Aorta (tissue), 5 donors: ENCODE measurements at regions not wholly inside any gene's neighbourhood (a gene's known extent, or its start where the extent isn't known, plus 50 kb on each side); places are given as distances from the start of the nearest gene placed in this dataset.

ENCODE experiments used
- ATAC-seq: fragments of 200-7000 bp; cut with Tn5 transposase; one replicate; pipeline ENCODE4 v1.9.1; 2022; ENCODE audit warnings: moderate library complexity; ENCODE audit not compliant: low FRiP score
- DNase-seq, 2 donors: peaks; one replicate each; pipeline ENCODE4 v3.0.0-alpha.2; 2020
- H3K27ac ChIP-seq, 2 donors: one replicate each; pipeline ENCODE4 v1.5.1; 2013; ENCODE audit warnings: low read length in 2 of 2, mild to moderate bottlenecking in 2 of 2, moderate library complexity in 2 of 2, control low read depth in 1 of 2, inconsistent platforms in 1 of 2, low read depth in 1 of 2
- H3K27me3 ChIP-seq, 2 donors: one replicate each; pipeline ENCODE4 v1.6.1; 2013; ENCODE audit warnings: control low read depth in 1 of 2, low read length in 1 of 2, mild to moderate bottlenecking in 1 of 2, moderate library complexity in 1 of 2; ENCODE audit not compliant: insufficient read depth in 2 of 2, control insufficient read depth in 1 of 2
- H3K36me3 ChIP-seq, 2 donors: one replicate each; pipeline ENCODE4 v1.6.1; 2013; ENCODE audit warnings: control low read depth in 1 of 2, low read length in 1 of 2, mild to moderate bottlenecking in 1 of 2; ENCODE audit not compliant: insufficient read depth in 2 of 2, control insufficient read depth in 1 of 2
- H3K4me1 ChIP-seq, 2 donors: one replicate each; pipeline ENCODE4 v1.6.1; 2013; ENCODE audit warnings: low read length in 2 of 2, control low read depth in 1 of 2, mild to moderate bottlenecking in 1 of 2, moderate library complexity in 1 of 2; ENCODE audit not compliant: insufficient read depth in 2 of 2, control insufficient read depth in 1 of 2
- H3K4me3 ChIP-seq, 2 donors: one replicate each; pipeline ENCODE4 v1.5.1; 2013; ENCODE audit warnings: low read length in 2 of 2, control low read depth in 1 of 2, mild to moderate bottlenecking in 1 of 2
- H3K9me3 ChIP-seq: one replicate; pipeline ENCODE4 v1.6.1; 2013; ENCODE audit warnings: mild to moderate bottlenecking, low read length; ENCODE audit not compliant: control insufficient read depth
- WGBS, 2 donors: extraction: QIAGEN DNeasy Blood & Tissue Kit; methylation state at CpG; one replicate each; pipeline ENCODE4 v1.1.7; 2013; 5-methylcytosine and 5-hydroxymethylcytosine counted together
- intact Hi-C, 2 donors: fragments of 100-400 bp; cut with DNase I; formaldehyde crosslinking; loops; one replicate each; pipeline versions ENCODE4 v1.14.2 to v1.15.0; 2022
- donor health status: healthy with polysubstance abuse.
- donor health status: Bipolar disorder and iron deficiency.
- donor health status: DM: no; HTN: no; CAD: no.
- donor health status: DM: no; HTN: no; CAD: no.
- donor health status: DM: yes; HTN: yes; CAD: no.

- H3K9me3 ChIP-seq, result peaks cover 8% of the 10 kb centered on the region
- no peaks in the 10 kb centered on the region for H3K4me1 ChIP-seq
- no peak overlapping the region for H3K4me3 ChIP-seq
- DNase-seq (no peak), ATAC-seq (no peak)
- whole genome bisulfite sequencing, 2 donors, result 70 to 71% methylated on average over 5 of the region's 5 CpGs
- H3K36me3 ChIP-seq, result no peaks in the 10 kb centered on the region
- H3K27ac ChIP-seq, result no peak overlapping the region
- intact Hi-C loops, result no loop called here
- H3K27me3 ChIP-seq, result peaks cover 0 to 4% of the 10 kb centered on the region in 2 donors
Observed at GRCh38 chr10:2964632-2965296, 102.6 kb upstream of the PFKP start.

DNA sequence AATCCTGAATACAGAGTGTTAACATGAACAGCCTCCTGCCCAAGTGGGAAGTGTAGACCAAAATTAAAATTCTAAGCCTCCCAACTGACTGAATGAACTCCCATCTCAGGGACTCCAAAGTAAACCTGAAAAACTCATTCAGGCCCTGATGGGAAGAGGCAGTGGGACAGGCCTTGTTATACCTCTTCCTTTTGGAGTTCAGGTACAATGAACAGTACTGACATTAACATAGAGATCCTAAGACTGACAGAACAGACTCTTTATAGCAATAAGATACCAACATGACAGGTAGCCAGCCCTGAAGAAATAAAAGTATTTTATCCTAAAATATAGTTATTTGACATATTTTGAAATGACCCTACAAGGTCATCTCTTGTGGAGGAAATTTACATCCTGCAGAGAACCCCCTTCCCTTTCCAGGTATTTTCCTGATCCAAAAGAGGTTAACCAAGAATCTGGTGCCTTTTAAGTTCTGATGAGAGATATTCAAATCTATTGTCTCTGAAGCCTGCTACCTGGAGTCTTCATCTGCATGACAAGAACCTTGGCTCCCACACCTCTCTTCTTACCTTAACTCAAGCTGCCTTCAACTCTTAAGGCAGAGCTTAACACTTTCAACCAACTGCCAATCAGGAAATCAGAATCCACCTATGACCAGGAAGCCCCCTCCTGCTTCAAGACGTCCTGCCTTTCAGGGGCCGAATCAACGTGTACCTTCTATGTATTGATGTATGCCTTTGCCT is 103.3 kb upstream of the PFKP start:
- peaks cover 8% of the 10 kb centered on the region for H3K9me3 ChIP-seq
- H3K4me3 ChIP-seq, result no peak overlapping the region
- DNase-seq, result no peak
- intact Hi-C loops, result no loop called here
- H3K27ac ChIP-seq, result no peak overlapping the region
- H3K36me3 ChIP-seq, result no peaks in the 10 kb centered on the region
- peaks cover 0 to 4% of the 10 kb centered on the region in 2 donors for H3K27me3 ChIP-seq
- 19 to 27% methylated on average over 3 of the region's 3 CpGs for WGBS, 2 donors
- no peaks in the 10 kb centered on the region for H3K4me1 ChIP-seq
- ATAC-seq, result no peak

DNA sequence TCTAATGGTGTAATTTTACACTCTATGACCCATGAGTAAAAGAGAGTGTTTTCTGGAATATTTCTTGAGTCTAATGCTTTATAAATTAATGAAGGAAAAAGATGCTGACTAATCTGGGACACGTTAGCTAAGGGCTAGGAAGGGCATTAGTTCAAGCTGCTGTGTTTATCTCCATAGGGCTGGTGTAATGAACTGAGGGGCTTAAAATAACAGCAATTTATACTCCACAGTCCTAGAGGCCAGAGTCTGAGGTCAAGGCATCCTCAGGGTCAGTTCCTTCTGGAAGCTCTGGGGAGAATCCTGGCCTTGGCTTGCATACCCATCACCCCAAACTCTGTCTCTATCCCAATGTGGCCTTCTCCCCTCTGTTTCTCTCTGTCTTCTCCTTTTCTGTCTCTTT is 105.2 kb upstream of the PFKP start:
- peaks cover 8% of the 10 kb centered on the region for H3K9me3 ChIP-seq
- H3K27ac ChIP-seq, result no peak overlapping the region
- no peaks in the 10 kb centered on the region for H3K4me1 ChIP-seq
- ATAC-seq (no peak), DNase-seq (no peak)
- 43 to 48% methylated on average over 1 of the region's 1 CpG for WGBS, 2 donors
- intact Hi-C loops, result no loop called here
- no peaks in the 10 kb centered on the region for H3K36me3 ChIP-seq
- no peak overlapping the region for H3K4me3 ChIP-seq
- peaks cover 0 to 4% of the 10 kb centered on the region in 2 donors for H3K27me3 ChIP-seq

DNA sequence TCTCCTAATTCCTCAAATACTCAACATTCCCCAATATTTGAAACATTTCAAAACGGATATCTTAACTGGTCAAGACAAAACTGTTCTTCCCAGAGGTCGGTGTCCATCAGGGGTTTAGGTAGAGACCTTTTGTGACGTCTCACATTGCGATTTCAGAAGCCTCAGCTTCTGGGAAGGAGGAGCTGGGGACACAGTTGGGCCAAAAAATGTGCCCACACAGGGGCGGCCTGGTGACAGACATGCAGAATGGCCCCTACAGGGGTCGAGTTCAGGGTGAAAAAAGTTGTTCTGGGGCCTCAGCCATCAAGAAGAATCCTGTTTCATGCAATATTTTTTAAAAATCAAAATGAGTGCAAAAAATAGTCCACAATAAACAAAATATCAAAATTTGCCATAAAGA is 108.7 kb upstream of the PFKP start:
- Histone ChIP-seq H3K36me3 (no peaks in the 10 kb centered on the region), H3K27me3 (peaks cover 0 to 3% of the 10 kb centered on the region in 2 donors), H3K27ac (no peak overlapping the region), H3K4me1 (no peaks in the 10 kb centered on the region), H3K9me3 (peaks cover 8% of the 10 kb centered on the region), H3K4me3 (no peak overlapping the region)
- 55 to 62% methylated on average over 6 of the region's 6 CpGs for WGBS, 2 donors
- DNase-seq (no peak), ATAC-seq (no peak)
- intact Hi-C loops, result no loop called here

DNA sequence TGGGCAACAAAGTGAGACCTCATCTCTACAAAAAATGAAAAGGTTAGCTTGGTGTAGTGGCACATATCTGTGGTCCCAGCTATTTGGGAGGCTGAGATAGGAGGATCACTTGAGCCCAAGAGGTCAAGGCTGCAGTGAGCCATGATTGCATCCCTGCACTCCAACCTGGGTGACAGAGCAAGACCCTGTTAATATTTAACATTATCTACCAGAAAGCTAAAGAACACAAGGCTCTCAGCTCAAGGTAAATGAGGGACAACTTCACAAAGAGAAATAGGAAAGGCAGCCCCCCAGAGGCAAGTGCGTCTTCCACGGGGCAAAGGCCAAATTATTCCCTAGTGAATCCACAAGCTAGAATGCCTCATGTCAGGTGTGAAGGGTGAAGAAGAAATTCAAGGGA is 109.6 kb upstream of the PFKP start:
- intact Hi-C loops, result no loop called here
- ATAC-seq (no peak), DNase-seq (no peak)
- no peak overlapping the region for H3K4me3 ChIP-seq
- no peaks in the 10 kb centered on the region for H3K36me3 ChIP-seq
- H3K27me3 ChIP-seq, result peaks cover 0 to 3% of the 10 kb centered on the region in 2 donors
- H3K9me3 ChIP-seq, result peaks cover 6% of the 10 kb centered on the region
- 79 to 91% methylated on average over 2 of the region's 2 CpGs for WGBS, 2 donors
- no peaks in the 10 kb centered on the region for H3K4me1 ChIP-seq
- H3K27ac ChIP-seq, result no peak overlapping the region

- no peaks in the 10 kb centered on the region for H3K9me3 ChIP-seq
- no peak overlapping the region for H3K27ac ChIP-seq
- 62 to 78% methylated on average over 1 of the region's 1 CpG for WGBS, 2 donors
- intact Hi-C loops, result no loop called here
- no peaks in the 10 kb centered on the region for H3K36me3 ChIP-seq
- DNase-seq (no peak), ATAC-seq (no peak)
- no peak overlapping the region for H3K4me3 ChIP-seq
- H3K4me1 ChIP-seq, result no peaks in the 10 kb centered on the region
- H3K27me3 ChIP-seq, result no peaks in the 10 kb centered on the region
Observed at GRCh38 chr10:2955064-2955463, 112.3 kb upstream of the PFKP start.

DNA sequence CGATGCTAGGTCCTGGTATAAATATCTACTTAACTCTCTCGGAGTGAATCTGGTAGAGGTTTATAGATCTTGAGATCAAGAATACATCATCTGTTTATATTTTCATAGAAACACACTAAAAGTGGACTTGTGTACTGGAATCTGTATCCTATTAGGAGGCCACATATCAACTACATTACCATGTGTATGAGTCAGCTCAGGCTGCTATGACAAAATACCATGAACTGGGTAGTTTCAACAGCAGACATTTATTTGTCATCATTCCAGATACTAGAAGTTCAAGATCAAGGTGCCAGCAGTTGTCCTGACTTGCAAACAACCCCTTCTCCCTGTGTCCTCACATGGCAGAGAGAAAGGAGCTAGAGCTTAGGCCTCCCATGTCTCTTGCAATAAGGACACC is 113.9 kb upstream of the PFKP start:
- ATAC-seq (no peak), DNase-seq (no peak)
- H3K36me3 ChIP-seq, result no peaks in the 10 kb centered on the region
- intact Hi-C loops, result no loop called here
- no peak overlapping the region for H3K4me3 ChIP-seq
- no peaks in the 10 kb centered on the region for H3K27me3 ChIP-seq
- H3K9me3 ChIP-seq, result no peaks in the 10 kb centered on the region
- WGBS, 2 donors, result 86 to 87% methylated on average over 2 of the region's 2 CpGs
- H3K4me1 ChIP-seq, result no peaks in the 10 kb centered on the region
- H3K27ac ChIP-seq, result no peak overlapping the region

- H3K27me3 ChIP-seq, result no peaks in the 10 kb centered on the region
- no peaks in the 10 kb centered on the region for H3K4me1 ChIP-seq
- no peak for ATAC-seq
- no peaks in the 10 kb centered on the region for H3K36me3 ChIP-seq
- 76 to 80% methylated on average over 10 of the region's 10 CpGs for WGBS, 2 donors
- intact Hi-C loops, result no loop called here
- no peak for DNase-seq
- H3K27ac ChIP-seq, result no peak overlapping the region
- H3K9me3 ChIP-seq, result no peaks in the 10 kb centered on the region
- no peak overlapping the region for H3K4me3 ChIP-seq
Observed at GRCh38 chr10:2951235-2951835, 116.0 kb upstream of the PFKP start.

- H3K36me3 ChIP-seq, result no peaks in the 10 kb centered on the region
- ATAC-seq (no peak), DNase-seq (no peak)
- no peak overlapping the region for H3K4me3 ChIP-seq
- intact Hi-C loops, result no loop called here
- H3K27me3 ChIP-seq, result no peaks in the 10 kb centered on the region
- no peaks in the 10 kb centered on the region for H3K9me3 ChIP-seq
- no peak overlapping the region for H3K27ac ChIP-seq
- H3K4me1 ChIP-seq, result no peaks in the 10 kb centered on the region
- WGBS, 2 donors, result 71 to 75% methylated on average over 5 of the region's 5 CpGs
Observed at GRCh38 chr10:2950546-2950945, 116.8 kb upstream of the PFKP start.
